ENCODE measurements at regions not wholly inside any gene's neighbourhood (a gene's known extent, or its start where the extent isn't known, plus 50 kb on each side); places are given as distances from the start of the nearest gene placed in this dataset.

GRCh38 chr22:45105281-45105702 lies 58.4 kb upstream of the NUP50 start:
- TF ChIP-seq EZH2 (IDR thresholded peaks at IDR 0.05; ENCODE audit: borderline replicate concordance): no peak
- TF ChIP-seq CTCF (IDR thresholded peaks at IDR 0.05; ENCODE audit: poor library complexity): no peak
- TF ChIP-seq EZH2phosphoT487 (IDR thresholded peaks at IDR 0.05; ENCODE audit: low read depth, severe bottlenecking, unreplicated experiment): no peak

All from hepatocyte (in vitro differentiated cells).